Activated naive CD8-positive, alpha-beta T cell treated with anti-CD3 and anti-CD28 coated beads, Interleukin-2, amount 50 U/mL, for 16 hours (primary cell): ENCODE measurements at regions not wholly inside any gene's neighbourhood (a gene's known extent, or its start where the extent isn't known, plus 50 kb on each side); places are given as distances from the start of the nearest gene placed in this dataset.

Experiments
- DNase-seq: peaks from one replicate; pipeline ENCODE4 v3.0.0-alpha.2; 2020; ENCODE audit warnings: low read depth, low spot score

DNA sequence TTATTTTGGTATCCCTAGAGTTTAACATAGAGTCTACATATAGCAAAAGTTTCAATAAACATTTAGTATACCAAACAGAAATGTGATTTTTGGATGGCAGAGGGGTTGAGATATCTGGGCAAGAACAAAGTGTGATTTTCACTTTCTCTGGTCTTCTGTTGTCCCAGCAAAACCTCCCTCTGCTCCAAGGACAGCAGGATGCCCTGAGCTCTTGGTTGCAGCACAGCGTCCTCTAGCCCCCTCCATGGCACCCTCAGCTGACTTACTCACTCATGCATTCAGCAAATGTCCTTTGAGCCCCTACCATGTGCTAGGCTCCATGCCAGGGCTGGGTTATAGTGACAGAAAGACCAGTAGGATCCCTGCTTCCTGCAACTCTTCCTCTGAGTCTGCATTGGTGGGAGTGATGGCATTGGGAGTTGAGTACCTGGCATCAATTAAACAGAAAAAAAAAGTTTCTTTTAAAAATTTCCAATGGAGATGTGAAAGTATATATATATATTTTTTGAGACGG, 104.8 kb upstream of the UBL3 start:
- no peak for DNase-seq

GRCh38 chr13:29954082-29955028, 103.9 kb upstream of the UBL3 start:
- no peak for DNase-seq

DNA sequence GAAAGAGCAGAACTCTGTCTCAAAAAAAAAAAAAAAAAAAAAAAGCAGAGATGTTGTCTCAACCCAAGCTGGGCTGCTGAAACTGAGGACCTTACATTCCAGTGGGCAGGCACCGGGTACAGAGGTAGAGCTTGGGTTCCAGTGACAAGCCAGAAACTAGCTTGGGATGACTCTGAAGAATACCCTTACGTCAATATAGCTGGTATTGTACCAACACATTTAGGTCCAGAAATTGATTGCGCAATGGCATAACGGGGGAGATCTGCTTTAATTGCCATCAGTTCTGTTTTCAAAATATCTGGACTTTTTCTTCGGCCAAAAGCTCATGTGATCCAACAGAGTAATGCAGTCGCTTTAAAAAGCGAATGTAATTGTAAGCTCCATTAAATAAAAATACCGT, 103.1 kb upstream of the UBL3 start:
- no peak for DNase-seq

DNA sequence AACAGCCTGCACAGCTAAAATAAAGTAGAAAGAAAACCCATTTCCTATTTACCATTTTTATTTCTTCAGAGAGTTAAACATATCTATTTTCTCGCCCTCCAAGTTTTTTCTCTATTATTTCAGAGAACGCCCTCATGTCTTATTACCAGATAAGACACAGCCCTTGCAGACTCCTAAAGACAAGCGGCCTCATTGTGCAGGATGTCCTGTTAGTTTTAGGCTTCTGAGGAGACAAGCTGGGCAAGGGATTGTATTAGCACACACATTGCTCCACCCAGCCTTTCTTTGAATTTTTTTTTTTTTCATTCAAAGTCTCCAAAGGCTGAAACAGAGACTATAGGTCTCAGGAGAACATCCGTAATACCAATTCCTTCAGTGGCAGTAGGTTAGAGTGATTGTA, 101.8 kb upstream of the UBL3 start:
- DNase-seq, result no peak

GRCh38 chr13:29948791-29949190, 98.4 kb upstream of the UBL3 start:
- DNase-seq, result no peak

DNA sequence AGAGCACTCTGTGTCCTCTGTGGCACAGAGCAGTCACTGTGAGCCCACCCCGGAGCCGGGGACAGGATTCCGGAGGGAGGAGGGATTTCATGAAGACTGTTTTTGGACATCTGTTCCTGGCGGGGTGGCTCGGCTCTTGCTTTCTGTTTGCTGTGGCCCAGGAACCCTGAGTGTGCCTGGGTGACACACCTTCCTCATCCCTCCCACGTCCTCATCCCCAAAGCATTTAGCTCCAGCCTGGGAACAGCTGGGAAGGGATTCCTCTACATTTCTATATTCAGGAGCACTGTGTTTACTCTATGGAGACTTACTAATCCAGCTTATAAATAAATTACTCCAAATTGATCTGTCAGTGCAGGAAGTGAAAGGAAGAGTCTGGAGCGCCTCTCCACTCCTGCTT, 97.8 kb upstream of the UBL3 start:
- DNase-seq, result no peak

DNA sequence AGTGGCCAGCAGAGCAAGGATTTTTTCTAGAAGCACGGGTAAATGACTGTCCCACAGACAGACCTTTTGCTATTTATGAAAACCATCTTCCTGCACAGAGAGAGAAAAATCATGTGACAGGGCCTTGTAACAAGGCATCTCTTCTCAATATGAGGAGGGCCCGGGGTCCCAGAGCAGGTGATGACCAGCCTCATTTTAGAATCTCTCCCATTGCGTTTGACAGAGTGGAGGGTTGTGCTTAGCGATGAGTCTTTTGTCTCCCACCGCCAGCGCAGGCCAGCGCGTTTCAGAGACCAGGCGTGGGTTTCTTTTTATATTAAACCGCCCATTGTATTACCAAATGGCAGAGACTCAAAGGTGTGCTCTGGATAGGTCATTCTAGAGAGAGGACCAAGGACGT, 97.4 kb upstream of the UBL3 start:
- DNase-seq, result no peak

GRCh38 chr13:29946093-29946492, 95.7 kb upstream of the UBL3 start:
- DNase-seq, result no peak

GRCh38 chr13:29943686-29944085, 93.3 kb upstream of the UBL3 start:
- DNase-seq, result no peak

- DNase-seq, result no peak
Observed at GRCh38 chr13:29943273-29943672, 92.9 kb upstream of the UBL3 start.

GRCh38 chr13:29940715-29941114, 90.3 kb upstream of the UBL3 start:
- no peak for DNase-seq

DNA sequence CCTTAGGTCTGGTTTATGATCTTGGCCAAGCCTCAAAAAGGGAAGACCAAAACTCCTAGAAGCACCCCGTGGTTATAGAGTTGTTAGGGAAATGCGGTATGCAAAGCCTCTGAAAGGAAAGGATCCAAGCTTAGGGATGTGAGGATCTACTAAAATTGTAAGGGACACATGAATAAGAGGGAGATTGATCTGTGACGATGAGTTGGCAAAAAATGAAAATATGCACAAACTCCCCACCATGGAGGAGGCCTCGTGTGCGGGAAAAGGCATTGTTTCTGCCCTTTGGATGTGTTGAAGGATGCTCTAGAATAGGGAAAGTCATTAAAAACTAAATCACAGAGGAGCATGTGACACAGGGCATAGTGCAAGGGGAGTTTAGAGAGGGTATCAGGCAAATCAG, 88.7 kb upstream of the UBL3 start:
- DNase-seq, result no peak

DNA sequence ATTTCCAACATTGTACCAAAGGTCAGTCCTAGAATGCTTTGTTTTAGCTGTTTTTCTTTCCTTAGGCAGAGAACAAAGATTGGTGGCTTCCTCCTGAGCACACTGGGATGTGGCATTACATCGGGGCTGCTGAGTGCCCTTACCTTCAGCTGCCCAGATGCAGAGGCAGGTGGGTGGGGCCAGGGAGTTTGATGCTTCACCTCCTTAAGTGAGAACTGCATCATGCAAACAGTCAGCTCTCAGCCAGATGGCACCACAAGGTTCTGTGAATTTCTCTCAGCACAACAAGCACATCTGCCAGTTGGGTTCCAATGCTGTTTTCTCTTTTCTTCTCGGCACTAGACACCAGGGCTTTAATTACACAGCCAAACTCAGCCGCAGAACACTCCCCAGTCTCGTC, 87.4 kb upstream of the UBL3 start:
- no peak for DNase-seq

DNA sequence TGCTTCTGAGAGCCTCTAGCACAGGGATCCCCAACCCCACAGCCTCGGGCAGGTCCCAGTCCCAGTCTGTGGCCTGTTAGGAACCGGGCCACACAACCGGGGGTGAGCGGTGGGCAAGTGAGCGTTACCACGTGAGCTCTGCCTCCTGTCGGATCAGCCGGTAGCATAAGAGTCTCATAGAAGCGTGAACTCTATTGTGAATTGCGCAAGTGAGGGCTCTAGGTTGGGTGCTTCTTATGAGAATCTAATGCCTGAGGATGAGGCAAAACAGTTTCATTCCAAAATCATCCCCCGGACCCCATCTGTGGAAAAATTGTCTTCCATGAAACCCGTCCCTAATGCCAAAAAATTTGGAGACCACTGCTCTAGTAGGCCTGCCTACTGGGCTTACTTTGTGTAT, 87.0 kb upstream of the UBL3 start:
- no peak for DNase-seq

DNA sequence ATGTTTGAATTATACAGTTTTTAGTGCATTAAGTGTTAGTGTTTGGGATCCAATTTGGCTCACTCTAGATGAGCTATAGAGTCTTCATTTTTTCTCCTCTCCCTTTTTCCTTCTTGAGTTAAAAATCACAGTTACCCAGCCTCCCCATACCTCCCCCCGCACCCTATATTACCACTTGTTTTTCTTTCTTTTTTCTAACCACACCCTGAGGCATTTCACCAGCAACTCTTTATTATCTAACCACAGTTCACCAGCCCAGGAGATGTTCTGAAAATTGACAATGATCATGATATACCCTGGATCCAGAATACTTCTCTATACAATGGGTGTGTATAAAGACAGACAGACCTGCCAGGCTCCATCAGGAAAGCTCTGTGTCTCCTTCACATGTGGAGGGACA, 86.5 kb upstream of the UBL3 start:
- DNase-seq, result no peak

DNA sequence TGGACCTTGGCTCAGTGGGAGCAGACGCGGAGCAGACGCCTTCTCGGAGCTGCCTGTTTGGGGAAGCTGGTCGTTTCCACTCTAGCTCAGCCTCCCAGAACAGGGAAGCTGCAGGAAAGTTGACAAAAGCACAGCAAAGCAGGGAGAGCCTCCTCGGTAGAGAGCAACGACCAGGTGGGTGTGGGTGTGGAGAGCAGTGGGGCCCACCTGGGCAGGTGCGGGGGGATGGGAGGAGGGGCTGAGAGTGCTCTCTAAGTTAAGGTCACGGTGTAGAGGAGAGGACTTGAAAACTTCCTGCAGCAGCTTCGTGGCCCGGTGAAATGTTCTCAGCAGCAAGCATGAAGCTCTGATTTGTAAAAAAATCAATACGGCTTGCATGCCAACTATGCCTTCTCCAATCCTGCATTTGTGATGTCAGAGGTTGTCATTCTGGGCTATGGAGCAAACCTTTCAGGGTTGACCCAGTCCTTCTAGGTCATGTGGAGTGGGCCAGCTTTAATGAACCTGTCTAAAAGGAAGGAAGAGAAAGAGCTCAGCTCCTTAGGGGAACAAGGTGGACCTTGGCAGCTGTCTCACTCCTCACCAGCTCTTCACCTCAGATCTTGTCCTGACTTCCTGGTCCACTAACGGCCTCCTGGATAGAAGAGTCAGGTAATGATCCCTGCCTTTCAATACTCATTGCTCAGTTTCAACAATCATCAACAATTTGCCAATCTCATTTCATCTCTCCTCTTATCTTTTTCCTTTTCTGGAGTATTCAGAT, 85.8 kb upstream of the UBL3 start:
- no peak for DNase-seq

GRCh38 chr13:29935309-29935981, 85.0 kb upstream of the UBL3 start:
- peak; percentile 38 for DNase-seq

DNA sequence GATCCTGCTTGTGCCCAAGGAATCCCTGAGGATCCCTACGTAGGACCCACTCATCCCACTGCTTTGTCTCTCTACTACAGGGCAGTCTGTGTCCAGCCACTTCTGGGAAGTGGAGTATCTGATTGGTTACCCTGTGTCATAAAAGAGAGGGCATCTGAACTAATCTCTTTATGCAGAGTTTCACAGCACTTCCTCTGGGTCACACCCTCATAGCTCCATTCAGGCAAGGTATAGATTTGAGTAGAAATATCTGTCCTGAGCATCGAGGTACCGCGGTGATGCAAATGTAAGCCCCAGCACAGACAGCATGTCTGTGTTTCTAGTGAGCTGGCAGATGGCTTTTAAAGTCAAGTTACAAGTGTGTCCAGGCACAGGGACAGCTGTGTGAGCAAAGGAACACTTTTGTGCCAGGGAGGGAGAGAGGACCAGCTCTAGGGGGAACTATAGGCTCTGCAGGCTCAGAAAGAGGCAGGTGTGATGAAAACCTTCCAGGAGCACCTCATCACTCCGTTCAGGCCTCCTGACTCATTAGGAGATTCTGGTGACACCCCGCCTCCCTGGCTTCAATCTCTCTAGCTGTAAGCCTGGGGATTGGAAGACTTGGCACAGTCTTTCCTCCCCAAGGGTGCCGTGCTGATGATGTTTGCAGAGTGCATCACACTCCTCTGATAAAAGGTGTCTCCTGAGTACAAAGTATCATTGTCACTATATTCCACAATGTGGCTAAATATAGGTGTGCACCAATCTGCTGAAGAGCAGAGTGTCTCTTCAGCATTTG, 84.3 kb upstream of the UBL3 start:
- no peak for DNase-seq

- DNase-seq, result no peak
Observed at GRCh38 chr13:29933401-29933800, 83.0 kb upstream of the UBL3 start.

- no peak for DNase-seq
Observed at GRCh38 chr13:29931696-29932095, 81.3 kb upstream of the UBL3 start.

DNA sequence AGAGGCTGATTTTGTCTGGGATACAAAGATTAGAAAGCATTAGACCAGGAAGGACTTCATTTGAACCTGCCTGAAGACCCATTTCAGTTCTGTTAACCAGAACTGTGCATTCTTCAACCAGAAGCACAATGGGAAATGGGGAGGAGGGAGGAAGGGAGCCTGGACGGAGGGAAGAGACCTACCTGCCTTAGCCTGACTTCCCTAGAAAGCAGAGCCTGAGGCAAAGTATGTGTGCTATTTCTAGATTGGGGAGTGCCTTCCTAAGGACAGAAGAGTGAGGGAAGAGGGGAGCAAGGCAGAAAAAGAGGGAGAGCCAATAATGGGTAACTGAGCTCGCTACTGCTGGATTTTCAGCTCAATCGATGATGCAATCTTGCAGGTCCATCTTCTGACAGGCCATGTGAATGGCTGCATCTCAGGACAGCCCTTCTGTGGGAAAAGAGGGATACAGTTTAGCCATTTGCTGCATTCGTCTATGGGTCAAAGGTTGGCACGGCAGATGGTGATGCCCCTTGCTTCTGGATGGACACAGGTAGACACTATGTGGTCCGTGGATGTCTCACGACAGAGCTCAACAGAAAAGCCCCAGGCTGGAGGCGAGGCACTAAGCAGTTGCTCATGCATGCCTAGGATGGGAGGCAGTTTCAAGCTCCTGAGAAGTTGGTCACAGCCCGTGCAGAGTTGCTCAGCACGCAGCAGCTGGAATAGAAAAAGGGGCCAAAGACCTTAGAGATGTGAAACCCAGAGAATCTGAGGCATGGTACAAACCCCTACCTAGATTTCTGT, 78.8 kb upstream of the UBL3 start:
- no peak for DNase-seq
